ENCODE measurements at regions not wholly inside any gene's neighbourhood (a gene's known extent, or its start where the extent isn't known, plus 50 kb on each side); places are given as distances from the start of the nearest gene placed in this dataset.

- Histone ChIP-seq H3K27ac (ENCODE audit: low read depth, low read length) (no peak overlapping the region), H3K4me3 (ENCODE audit: low read depth, low read length) (no peak overlapping the region), H3K4me1 (ENCODE audit: control insufficient read depth, insufficient read depth, low read length, unreplicated experiment) (no peaks in the 10 kb centered on the region), H3K36me3 (ENCODE audit: insufficient read depth, low read length) (no peaks in the 10 kb centered on the region), H3K79me2 (ENCODE audit: control insufficient read depth, insufficient read depth, low read length, unreplicated experiment) (no peaks in the 10 kb centered on the region), H3K27me3 (ENCODE audit: insufficient read depth, low read length) (peaks cover 9% of the 10 kb centered on the region; the same call in 1 of the 2 replicates), H2AFZ (ENCODE audit: low read length, unreplicated experiment) (no peak overlapping the region)
These were observed 110.2 kb downstream of the ELAPOR2 start for GRCh38 chr7:86949052-86949778.

GRCh38 chr7:86947929-86948328 lies 111.5 kb downstream of the ELAPOR2 start:
- no peaks in the 10 kb centered on the region for H3K36me3 ChIP-seq (ENCODE audit: insufficient read depth, low read length)
- H3K4me3 ChIP-seq (ENCODE audit: low read depth, low read length), result no peak overlapping the region
- H3K79me2 ChIP-seq (ENCODE audit: control insufficient read depth, insufficient read depth, low read length, unreplicated experiment), result no peaks in the 10 kb centered on the region
- peaks cover 20% of the 10 kb centered on the region for H3K27me3 ChIP-seq (ENCODE audit: insufficient read depth, low read length)
- no peaks in the 10 kb centered on the region for H3K4me1 ChIP-seq (ENCODE audit: control insufficient read depth, insufficient read depth, low read length, unreplicated experiment)
- no peak overlapping the region for H3K27ac ChIP-seq (ENCODE audit: low read depth, low read length)
- no peak overlapping the region for H2AFZ ChIP-seq (ENCODE audit: low read length, unreplicated experiment)

- H3K4me1 ChIP-seq (ENCODE audit: control insufficient read depth, insufficient read depth, low read length, unreplicated experiment), result no peaks in the 10 kb centered on the region
- H3K27me3 ChIP-seq (ENCODE audit: insufficient read depth, low read length), result peaks cover 20% of the 10 kb centered on the region
- H3K27ac ChIP-seq (ENCODE audit: low read depth, low read length), result no peak overlapping the region
- no peaks in the 10 kb centered on the region for H3K79me2 ChIP-seq (ENCODE audit: control insufficient read depth, insufficient read depth, low read length, unreplicated experiment)
- H3K36me3 ChIP-seq (ENCODE audit: insufficient read depth, low read length), result no peaks in the 10 kb centered on the region
- no peak overlapping the region for H2AFZ ChIP-seq (ENCODE audit: low read length, unreplicated experiment)
- H3K4me3 ChIP-seq (ENCODE audit: low read depth, low read length), result no peak overlapping the region
These were observed 116.0 kb downstream of the ELAPOR2 start for GRCh38 chr7:86943447-86943846.

GRCh38 chr7:86942995-86943394 lies 116.5 kb downstream of the ELAPOR2 start:
- Histone ChIP-seq H3K4me3 (ENCODE audit: low read depth, low read length) (no peak overlapping the region), H3K27ac (ENCODE audit: low read depth, low read length) (no peak overlapping the region), H2AFZ (ENCODE audit: low read length, unreplicated experiment) (no peak overlapping the region), H3K36me3 (ENCODE audit: insufficient read depth, low read length) (no peaks in the 10 kb centered on the region), H3K79me2 (ENCODE audit: control insufficient read depth, insufficient read depth, low read length, unreplicated experiment) (no peaks in the 10 kb centered on the region), H3K27me3 (ENCODE audit: insufficient read depth, low read length) (peaks cover 17% of the 10 kb centered on the region), H3K4me1 (ENCODE audit: control insufficient read depth, insufficient read depth, low read length, unreplicated experiment) (no peaks in the 10 kb centered on the region)

GRCh38 chr7:86942081-86942480 lies 117.4 kb downstream of the ELAPOR2 start:
- Histone ChIP-seq H2AFZ (ENCODE audit: low read length, unreplicated experiment) (no peak overlapping the region), H3K27ac (ENCODE audit: low read depth, low read length) (no peak overlapping the region), H3K79me2 (ENCODE audit: control insufficient read depth, insufficient read depth, low read length, unreplicated experiment) (no peaks in the 10 kb centered on the region), H3K4me1 (ENCODE audit: control insufficient read depth, insufficient read depth, low read length, unreplicated experiment) (no peaks in the 10 kb centered on the region), H3K27me3 (ENCODE audit: insufficient read depth, low read length) (peaks cover 11% of the 10 kb centered on the region), H3K4me3 (ENCODE audit: low read depth, low read length) (no peak overlapping the region), H3K36me3 (ENCODE audit: insufficient read depth, low read length) (no peaks in the 10 kb centered on the region)

GRCh38 chr7:86939197-86939814 lies 120.1 kb downstream of the ELAPOR2 start:
- H3K27ac ChIP-seq (ENCODE audit: low read depth, low read length), result no peak overlapping the region
- H3K79me2 ChIP-seq (ENCODE audit: control insufficient read depth, insufficient read depth, low read length, unreplicated experiment), result no peaks in the 10 kb centered on the region

GRCh38 chr7:86937363-86937878 lies 122.0 kb downstream of the ELAPOR2 start:
- Histone ChIP-seq H3K79me2 (ENCODE audit: control insufficient read depth, insufficient read depth, low read length, unreplicated experiment) (no peaks in the 10 kb centered on the region), H3K27me3 (ENCODE audit: insufficient read depth, low read length) (no peaks in the 10 kb centered on the region), H3K36me3 (ENCODE audit: insufficient read depth, low read length) (no peaks in the 10 kb centered on the region), H3K27ac (ENCODE audit: low read depth, low read length) (no peak overlapping the region), H2AFZ (ENCODE audit: low read length, unreplicated experiment) (no peak overlapping the region), H3K4me1 (ENCODE audit: control insufficient read depth, insufficient read depth, low read length, unreplicated experiment) (peaks cover 3% of the 10 kb centered on the region), H3K4me3 (ENCODE audit: low read depth, low read length) (no peak overlapping the region)

More at GRCh38 chr7:86939197-86939814, 120.1 kb downstream of the ELAPOR2 start:
- H3K36me3 ChIP-seq (ENCODE audit: insufficient read depth, low read length), result no peaks in the 10 kb centered on the region
- no peaks in the 10 kb centered on the region for H3K4me1 ChIP-seq (ENCODE audit: control insufficient read depth, insufficient read depth, low read length, unreplicated experiment)
- H2AFZ ChIP-seq (ENCODE audit: low read length, unreplicated experiment), result peak overlapping the region; percentile 54
- peaks cover 11% of the 10 kb centered on the region for H3K27me3 ChIP-seq (ENCODE audit: insufficient read depth, low read length)
- no peak overlapping the region for H3K4me3 ChIP-seq (ENCODE audit: low read depth, low read length)

GRCh38 chr7:86933295-86933845 lies 126.1 kb downstream of the ELAPOR2 start:
- Histone ChIP-seq H3K4me3 (ENCODE audit: low read depth, low read length) (no peak overlapping the region), H3K27me3 (ENCODE audit: insufficient read depth, low read length) (no peaks in the 10 kb centered on the region), H3K79me2 (ENCODE audit: control insufficient read depth, insufficient read depth, low read length, unreplicated experiment) (no peaks in the 10 kb centered on the region), H3K27ac (ENCODE audit: low read depth, low read length) (no peak overlapping the region), H3K4me1 (ENCODE audit: control insufficient read depth, insufficient read depth, low read length, unreplicated experiment) (peaks cover 13% of the 10 kb centered on the region), H2AFZ (ENCODE audit: low read length, unreplicated experiment) (no peak overlapping the region), H3K36me3 (ENCODE audit: insufficient read depth, low read length) (no peaks in the 10 kb centered on the region)

GRCh38 chr7:86932038-86932512 lies 127.4 kb downstream of the ELAPOR2 start:
- no peaks in the 10 kb centered on the region for H3K79me2 ChIP-seq (ENCODE audit: control insufficient read depth, insufficient read depth, low read length, unreplicated experiment)
- no peaks in the 10 kb centered on the region for H3K27me3 ChIP-seq (ENCODE audit: insufficient read depth, low read length)
- H2AFZ ChIP-seq (ENCODE audit: low read length, unreplicated experiment), result peak overlapping the region; percentile 66
- H3K36me3 ChIP-seq (ENCODE audit: insufficient read depth, low read length), result no peaks in the 10 kb centered on the region
- 0 out of 2 replicates have a peak overlapping the region, but pooled peaks have one; percentile 13 for H3K4me3 ChIP-seq (ENCODE audit: low read depth, low read length)
- peak overlapping the region; percentile 65 for H3K27ac ChIP-seq (ENCODE audit: low read depth, low read length)
- peaks cover 13% of the 10 kb centered on the region for H3K4me1 ChIP-seq (ENCODE audit: control insufficient read depth, insufficient read depth, low read length, unreplicated experiment)

GRCh38 chr7:86931439-86931838 lies 128.0 kb downstream of the ELAPOR2 start:
- Histone ChIP-seq H3K79me2 (ENCODE audit: control insufficient read depth, insufficient read depth, low read length, unreplicated experiment) (no peaks in the 10 kb centered on the region), H3K4me3 (ENCODE audit: low read depth, low read length) (no peak overlapping the region), H3K27me3 (ENCODE audit: insufficient read depth, low read length) (no peaks in the 10 kb centered on the region), H3K4me1 (ENCODE audit: control insufficient read depth, insufficient read depth, low read length, unreplicated experiment) (peaks cover 13% of the 10 kb centered on the region), H2AFZ (ENCODE audit: low read length, unreplicated experiment) (peak overlapping the region; percentile 66), H3K36me3 (ENCODE audit: insufficient read depth, low read length) (no peaks in the 10 kb centered on the region), H3K27ac (ENCODE audit: low read depth, low read length) (peak overlapping the region; percentile 65)
